HCT116 (cell line): ENCODE measurements at regions not wholly inside any gene's neighbourhood (a gene's known extent, or its start where the extent isn't known, plus 50 kb on each side); places are given as distances from the start of the nearest gene placed in this dataset.

ENCODE experiments used
- ATAC-seq: fragments of 200-7000 bp; cut with Tn5 transposase; 2 replicates; pipeline ENCODE4 v1.9.1; 2020; ENCODE audit warnings: mild to moderate bottlenecking, moderate library complexity
- BruUV-seq: library from RNA; stranded (reverse); fragments of 400-500 nt; replicated peaks from 2 replicates; lab custom pipeline; 2021; lab: Mats Ljungman, UMichigan
- CTCF ChIA-PET: fragments of 300-600 bp; sonication (Branson Sonifier 250); formaldehyde crosslinking; loops from one replicate; lab custom pipeline; 2021; ENCODE audit warnings: antibody characterized with exemption; lab: Charles Lee
- POLR2A ChIA-PET: fragments of 300-600, 350-600 bp; sonication (Branson Sonifier 250); formaldehyde crosslinking; loops from one replicate; lab custom pipeline; 2021; ENCODE audit warnings: antibody characterized with exemption; lab: Charles Lee
- RAD21 ChIA-PET, 2 experiments: fragments of 300-600 bp; sonication (Branson Sonifier 250); formaldehyde crosslinking; loops; one replicate each; lab custom pipeline; 2023; ENCODE audit warnings: low total read pairs in 2 of 2; ENCODE audit not compliant: uncharacterized antibody in 2 of 2, unreplicated experiment in 2 of 2, low non-redundant PET in 1 of 2; lab: Charles Lee
- DNase-seq: peaks from one replicate; pipeline ENCODE4 v3.0.0-alpha.2; 2010; ENCODE audit warnings: low read depth, low spot score
- H2AFZ ChIP-seq: fragments of 200-600 bp; shearing (Covaris generic), sonication (generic); 2 replicates; pipeline ENCODE4 v1.6.1; 2017; ENCODE audit warnings: low read depth, mixed run types, mixed read lengths, antibody characterized with exemption, low read length; ENCODE audit not compliant: poor library complexity, severe bottlenecking
- H3K27ac ChIP-seq: 2 replicates; pipeline ENCODE4 v1.5.1; 2012; ENCODE audit warnings: low read depth, low read length
- H3K27me3 ChIP-seq: fragments of 200-600 bp; sonication (generic); 2 replicates; pipeline ENCODE4 v1.6.1; 2016; ENCODE audit warnings: mixed run types, low read length, mixed read lengths; ENCODE audit not compliant: insufficient read depth
- H3K36me3 ChIP-seq, 2 experiments: fragments of 200-500 bp in 1 of 2; fragments of 200-600 bp in 1 of 2; sonication (Bioruptor generic) in 1 of 2; sonication (generic) in 1 of 2; 2 replicates each; pipeline versions ENCODE4 v1.5.1 to v1.6.1; 2014 to 2016; ENCODE audit warnings: low read length in 2 of 2, inconsistent platforms in 1 of 2, mixed read lengths in 1 of 2, mixed run types in 1 of 2; ENCODE audit not compliant: insufficient read depth in 2 of 2, control insufficient read depth in 1 of 2
- H3K4me1 ChIP-seq, 2 experiments: fragments of 200-600 bp in 1 of 2; sonication (generic) in 1 of 2; 2 replicates each; pipeline versions ENCODE4 v1.5.1 to v1.6.1; 2012 to 2017; ENCODE audit warnings: low read length in 2 of 2, inconsistent platforms in 1 of 2, mild to moderate bottlenecking in 1 of 2, mixed read lengths in 1 of 2, mixed run types in 1 of 2, moderate library complexity in 1 of 2; ENCODE audit not compliant: insufficient read depth in 2 of 2, control insufficient read depth in 1 of 2
- H3K4me2 ChIP-seq: fragments of 200-600 bp; sonication (generic); 2 replicates; pipeline ENCODE4 v1.6.1; 2017; ENCODE audit warnings: mixed run types, low read length, mixed read lengths
- H3K4me3 ChIP-seq, 2 experiments: fragments of 200-600 bp in 1 of 2; sonication (generic) in 1 of 2; replicated peaks in 1 of 2; 2 replicates each; pipeline ENCODE4 v1.5.1; 2011 to 2016; ENCODE audit warnings: low read length in 2 of 2, control low read depth in 1 of 2, low read depth in 1 of 2, mild to moderate bottlenecking in 1 of 2, mixed read lengths in 1 of 2, mixed run types in 1 of 2
- H3K79me2 ChIP-seq: fragments of 200-600 bp; sonication (generic); 2 replicates; pipeline ENCODE4 v1.6.1; 2017; ENCODE audit warnings: mild to moderate bottlenecking, mixed run types, low read length, moderate library complexity, mixed read lengths; ENCODE audit not compliant: insufficient read depth
- H3K9ac ChIP-seq: fragments of 200-600 bp; sonication (generic); 2 replicates; pipeline ENCODE4 v1.6.1; 2016; ENCODE audit warnings: low read length, mixed read lengths
- H3K9me2 ChIP-seq: fragments of 200-600 bp; sonication (generic), shearing (Covaris generic); 2 replicates; pipeline ENCODE4 v1.6.1; 2017; ENCODE audit warnings: mixed run types, mild to moderate bottlenecking, moderate library complexity; ENCODE audit not compliant: insufficient read depth
- H3K9me3 ChIP-seq, 2 experiments: fragments of 200-500 bp in 1 of 2; fragments of 200-600 bp in 1 of 2; sonication (Bioruptor generic) in 1 of 2; sonication (generic) in 1 of 2; 2 replicates each; pipeline ENCODE4 v1.6.1; 2014 to 2017; ENCODE audit warnings: low read length in 2 of 2, mixed read lengths in 2 of 2, inconsistent platforms in 1 of 2, low read depth in 1 of 2, mild to moderate bottlenecking in 1 of 2, mixed run types in 1 of 2, moderate library complexity in 1 of 2; ENCODE audit not compliant: control insufficient read depth in 1 of 2, insufficient read depth in 1 of 2
- H4K20me1 ChIP-seq: fragments of 200-600 bp; sonication (generic), shearing (Covaris generic); 2 replicates; pipeline ENCODE4 v1.6.1; 2017; ENCODE audit warnings: mixed run types, mild to moderate bottlenecking, moderate library complexity; ENCODE audit not compliant: insufficient read depth
- CBX3 ChIP-seq: IDR thresholded peaks from 2 replicates; pipeline ENCODE4 v1.6.1; 2012; ENCODE audit warnings: low read depth
- ELF1 ChIP-seq: IDR thresholded peaks from 2 replicates; pipeline ENCODE4 v1.6.1; 2012; ENCODE audit warnings: low read depth, borderline replicate concordance
- EZH2 ChIP-seq: fragments of 200-600 bp; sonication (generic); IDR thresholded peaks from 2 replicates; pipeline ENCODE4 v1.6.1; 2017; ENCODE audit warnings: antibody characterized with exemption, mixed run types
- FOSL1 ChIP-seq: IDR thresholded peaks from 2 replicates; pipeline ENCODE4 v1.6.1; 2012; ENCODE audit warnings: low read depth
- MAX ChIP-seq: IDR thresholded peaks from 2 replicates; pipeline ENCODE4 v1.6.1; 2012
- POLR2A ChIP-seq: IDR thresholded peaks from 2 replicates; pipeline ENCODE4 v1.7.0; 2011; ENCODE audit warnings: borderline replicate concordance; ENCODE audit not compliant: insufficient read depth, insufficient read length; ENCODE audit errors: extremely low read depth
- POLR2AphosphoS5 ChIP-seq: IDR thresholded peaks from 2 replicates; pipeline ENCODE4 v1.6.1; 2011; ENCODE audit warnings: mild to moderate bottlenecking, low read depth, low read length, moderate library complexity
- REST ChIP-seq: IDR thresholded peaks from 2 replicates; pipeline ENCODE4 v1.6.1; 2012; ENCODE audit warnings: low read depth
- SIN3A ChIP-seq: IDR thresholded peaks from 2 replicates; pipeline ENCODE4 v1.6.1; 2012; ENCODE audit warnings: low read depth
- SRF ChIP-seq: IDR thresholded peaks from 2 replicates; pipeline ENCODE4 v1.6.1; 2012; ENCODE audit warnings: low read depth
- ZBTB33 ChIP-seq: IDR thresholded peaks from 2 replicates; pipeline ENCODE4 v1.6.1; 2011; ENCODE audit warnings: mild to moderate bottlenecking, low read length, moderate library complexity; ENCODE audit not compliant: insufficient replicate concordance; ENCODE audit errors: extremely low read depth
- ZNF274 ChIP-seq: fragments of 200-500 bp; sonication (Bioruptor generic); IDR thresholded peaks from 2 replicates; pipeline ENCODE4 v1.6.1; 2014; ENCODE audit warnings: mild to moderate bottlenecking, low read depth, low read length, inconsistent platforms
- intact Hi-C: fragments of 100-400 bp; cut with micrococcal nuclease; formaldehyde crosslinking; loops from 2 replicates; pipeline ENCODE4 v1.10.0; 2022

DNA sequence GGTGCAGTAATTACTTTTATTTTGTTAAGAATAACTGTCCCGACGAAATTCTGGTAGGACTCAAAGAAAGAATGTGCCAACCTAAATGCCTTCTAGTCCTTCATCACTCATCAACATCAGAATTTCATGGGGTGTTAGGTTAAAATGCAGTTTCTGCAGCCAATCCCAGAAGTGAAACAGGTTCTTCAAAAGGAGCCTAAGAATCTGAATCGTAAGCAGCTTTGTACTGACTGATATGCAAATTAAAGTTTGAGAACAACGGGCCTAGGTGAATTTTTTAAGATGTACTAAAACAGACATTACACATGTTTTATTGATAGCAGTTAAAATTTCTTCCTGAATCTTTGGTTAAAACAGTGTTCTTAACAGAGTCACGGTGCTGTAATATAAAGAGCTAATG lies 140.3 kb upstream of the ZC3H15 start:
- no peak for DNase-seq
- BruUV-seq, result no TSS peak
- RAD21 ChIA-PET, result no interaction called here

More for the DNA sequence above, 140.3 kb upstream of the ZC3H15 start:
- no peak overlapping the region for H3K4me3 ChIP-seq
- no peaks in the 10 kb centered on the region for H4K20me1 ChIP-seq
- no peaks in the 10 kb centered on the region for H3K9me3 ChIP-seq
- H3K79me2 ChIP-seq, result no peaks in the 10 kb centered on the region
- ChIA-PET POLR2A (no interaction called here), CTCF (no interaction called here)
- intact Hi-C loops, result no loop called here
- no peak overlapping the region for H2AFZ ChIP-seq
- H3K4me1 ChIP-seq, result peaks cover 0 to 4% of the 10 kb centered on the region in 2 experiments; a peak in 1 of 4 replicates
- H3K36me3 ChIP-seq, result no peaks in the 10 kb centered on the region
- no peaks in the 10 kb centered on the region for H3K27me3 ChIP-seq
- no peak overlapping the region for H3K27ac ChIP-seq
- TF ChIP-seq CBX3, result no peak
- TF ChIP-seq ZBTB33, result no peak
- no peak for TF ChIP-seq POLR2AphosphoS5
- TF ChIP-seq EZH2, result no peak
- no peak for TF ChIP-seq ELF1
- no peak for TF ChIP-seq REST
- no peak for TF ChIP-seq FOSL1
- no peak for TF ChIP-seq ZNF274
- TF ChIP-seq SRF, result no peak
- TF ChIP-seq SIN3A, result no peak
- no peak for TF ChIP-seq MAX
- TF ChIP-seq POLR2A, result no peak
- no peaks in the 10 kb centered on the region for H3K9me2 ChIP-seq
- no peak overlapping the region for H3K4me2 ChIP-seq
- H3K9ac ChIP-seq, result no peak overlapping the region
- ATAC-seq, result no peak
